HEK293T (cell line): ENCODE measurements at regions not wholly inside any gene's neighbourhood (a gene's known extent, or its start where the extent isn't known, plus 50 kb on each side); places are given as distances from the start of the nearest gene placed in this dataset.

Experiments used
- CTCF ChIA-PET: fragments of 350-600 bp; formaldehyde crosslinking; extraction: SDS; loops from one replicate; lab custom pipeline; 2021; ENCODE audit warnings: antibody characterized with exemption, inconsistent platforms; lab: Yijun Ruan, JAX
- POLR2A ChIA-PET: fragments of 350-600 bp; formaldehyde crosslinking; extraction: SDS; loops from one replicate; lab custom pipeline; 2020; ENCODE audit warnings: antibody characterized with exemption, inconsistent platforms; lab: Yijun Ruan, JAX
- DNase-seq: peaks from one replicate; pipeline ENCODE4 v3.0.0; 2012; ENCODE audit warnings: mixed read lengths; ENCODE audit errors: extremely low spot score
- ARNT ChIP-seq: fragments of 450-650 bp; IDR thresholded peaks from 2 replicates; pipeline ENCODE4 v1.6.1; 2017; ENCODE audit warnings: mild to moderate bottlenecking
- BHLHE40 ChIP-seq: fragments of 450-650 bp; IDR thresholded peaks from 2 replicates; pipeline ENCODE4 v1.6.1; 2016; ENCODE audit warnings: mild to moderate bottlenecking, moderate library complexity, borderline replicate concordance
- CTBP1 ChIP-seq: fragments of 450-650 bp; IDR thresholded peaks from 2 replicates; pipeline ENCODE4 v1.6.1; 2016; ENCODE audit warnings: borderline replicate concordance
- ELF4 ChIP-seq: fragments of 450-650 bp; IDR thresholded peaks from 2 replicates; pipeline ENCODE4 v1.6.1; 2017; ENCODE audit warnings: antibody characterized with exemption
- FOXA1 ChIP-seq: fragments of 450-650 bp; IDR thresholded peaks from 2 replicates; pipeline ENCODE4 v1.6.1; 2016; ENCODE audit warnings: mild to moderate bottlenecking
- FOXK2 ChIP-seq: fragments of 450-650 bp; IDR thresholded peaks from 2 replicates; pipeline ENCODE4 v1.6.1; 2016; ENCODE audit warnings: mild to moderate bottlenecking
- FOXM1 ChIP-seq: fragments of 450-650 bp; IDR thresholded peaks from 2 replicates; pipeline ENCODE4 v1.6.1; 2017; ENCODE audit warnings: mild to moderate bottlenecking, borderline replicate concordance
- HDGF ChIP-seq: fragments of 450-650 bp; IDR thresholded peaks from 2 replicates; pipeline ENCODE4 v1.6.1; 2017; ENCODE audit warnings: antibody characterized with exemption, borderline replicate concordance
- L3MBTL2 ChIP-seq: fragments of 450-650 bp; conservative IDR thresholded peaks from 2 replicates; pipeline ENCODE4 v1.6.1; 2016; ENCODE audit warnings: mild to moderate bottlenecking
- LEF1 ChIP-seq: fragments of 450-650 bp; IDR thresholded peaks from 2 replicates; pipeline ENCODE4 v1.6.1; 2017; ENCODE audit warnings: mild to moderate bottlenecking, borderline replicate concordance
- NFRKB ChIP-seq: fragments of 450-650 bp; IDR thresholded peaks from 2 replicates; pipeline ENCODE4 v1.6.1; 2016; ENCODE audit warnings: mild to moderate bottlenecking, moderate library complexity
- PKNOX1 ChIP-seq: fragments of 450-650 bp; IDR thresholded peaks from 2 replicates; pipeline ENCODE4 v1.6.1; 2016
- SP1 ChIP-seq: fragments of 450-650 bp; IDR thresholded peaks from 2 replicates; pipeline ENCODE4 v1.6.1; 2017
- SUZ12 ChIP-seq: fragments of 450-650 bp; IDR thresholded peaks from 2 replicates; pipeline ENCODE4 v1.6.1; 2016; ENCODE audit warnings: mild to moderate bottlenecking
- TARDBP ChIP-seq: fragments of 450-650 bp; IDR thresholded peaks from 2 replicates; pipeline ENCODE4 v1.6.1; 2016
- ZNF384 ChIP-seq: fragments of 450-650 bp; IDR thresholded peaks from 2 replicates; pipeline ENCODE4 v1.6.1; 2016

- CTCF ChIA-PET, result no interaction called here
Measured at GRCh38 chr18:24793742-24794141, 333.3 kb downstream of the HRH4 start.

GRCh38 chr18:24795129-24795528 is 334.7 kb downstream of the HRH4 start:
- TF ChIP-seq SP1 (no peak), HDGF (no peak), PKNOX1 (no peak), ARNT (no peak), L3MBTL2 (no peak), ELF4 (no peak), FOXM1 (no peak), CTBP1 (no peak), LEF1 (no peak), NFRKB (no peak), BHLHE40 (no peak)
- ChIA-PET CTCF (interaction anchor here (1.2 kb wide), 1 partner anchor 13 kb away, joined by 3 read pairs; no protein-coding TSS in a partner anchor), POLR2A (no interaction called here)
- no peak for DNase-seq

More at GRCh38 chr18:24793742-24794141, 333.3 kb downstream of the HRH4 start:
- no peak for DNase-seq
- TF ChIP-seq ARNT (no peak), CTBP1 (no peak), FOXM1 (no peak)
- POLR2A ChIA-PET, result no interaction called here

GRCh38 chr18:24797981-24798380 is 337.5 kb downstream of the HRH4 start:
- DNase-seq, result no peak
- ChIA-PET CTCF (no interaction called here), POLR2A (no interaction called here)
- TF ChIP-seq FOXK2, result no peak
- TF ChIP-seq BHLHE40, result no peak
- no peak for TF ChIP-seq FOXM1
- TF ChIP-seq L3MBTL2, result no peak
- TF ChIP-seq FOXA1, result no peak
- no peak for TF ChIP-seq HDGF
- TF ChIP-seq ARNT, result no peak
- no peak for TF ChIP-seq PKNOX1
- TF ChIP-seq SUZ12, result no peak
- TF ChIP-seq TARDBP, result no peak
- no peak for TF ChIP-seq ZNF384
- no peak for TF ChIP-seq NFRKB
- TF ChIP-seq ELF4, result no peak
- TF ChIP-seq CTBP1, result no peak

- ChIA-PET POLR2A (no interaction called here), CTCF (no interaction called here)
- TF ChIP-seq LEF1, result no peak
- no peak for TF ChIP-seq FOXK2
- no peak for TF ChIP-seq HDGF
- TF ChIP-seq FOXA1, result no peak
- no peak for DNase-seq
Measured at GRCh38 chr18:24799176-24799575, 338.7 kb downstream of the HRH4 start.

- ChIA-PET CTCF (no interaction called here), POLR2A (no interaction called here)
Measured at GRCh38 chr18:24799720-24800119, 339.3 kb downstream of the HRH4 start.

GRCh38 chr18:24801001-24801400 is 340.6 kb downstream of the HRH4 start:
- no peak for DNase-seq
- ChIA-PET POLR2A (no interaction called here), CTCF (no interaction called here)
- no peak for TF ChIP-seq FOXK2
- no peak for TF ChIP-seq HDGF
- no peak for TF ChIP-seq ZNF384
- no peak for TF ChIP-seq L3MBTL2
- TF ChIP-seq ARNT, result no peak
- TF ChIP-seq FOXA1, result no peak
- TF ChIP-seq SP1, result no peak
- TF ChIP-seq ELF4, result no peak
- TF ChIP-seq PKNOX1, result no peak
- no peak for TF ChIP-seq TARDBP
- TF ChIP-seq LEF1, result no peak
- TF ChIP-seq NFRKB, result no peak
- no peak for TF ChIP-seq CTBP1
- TF ChIP-seq FOXM1, result no peak
- no peak for TF ChIP-seq SUZ12
- TF ChIP-seq BHLHE40, result no peak

More at GRCh38 chr18:24799720-24800119, 339.3 kb downstream of the HRH4 start:
- no peak for DNase-seq
- TF ChIP-seq PKNOX1 (no peak), L3MBTL2 (no peak), NFRKB (no peak), TARDBP (no peak), FOXA1 (no peak), ZNF384 (no peak), CTBP1 (no peak), LEF1 (no peak), ARNT (no peak), FOXM1 (no peak)
